ENCODE measurements at regions not wholly inside any gene's neighbourhood (a gene's known extent, or its start where the extent isn't known, plus 50 kb on each side); places are given as distances from the start of the nearest gene placed in this dataset.

- TF ChIP-seq, protein P1, sequence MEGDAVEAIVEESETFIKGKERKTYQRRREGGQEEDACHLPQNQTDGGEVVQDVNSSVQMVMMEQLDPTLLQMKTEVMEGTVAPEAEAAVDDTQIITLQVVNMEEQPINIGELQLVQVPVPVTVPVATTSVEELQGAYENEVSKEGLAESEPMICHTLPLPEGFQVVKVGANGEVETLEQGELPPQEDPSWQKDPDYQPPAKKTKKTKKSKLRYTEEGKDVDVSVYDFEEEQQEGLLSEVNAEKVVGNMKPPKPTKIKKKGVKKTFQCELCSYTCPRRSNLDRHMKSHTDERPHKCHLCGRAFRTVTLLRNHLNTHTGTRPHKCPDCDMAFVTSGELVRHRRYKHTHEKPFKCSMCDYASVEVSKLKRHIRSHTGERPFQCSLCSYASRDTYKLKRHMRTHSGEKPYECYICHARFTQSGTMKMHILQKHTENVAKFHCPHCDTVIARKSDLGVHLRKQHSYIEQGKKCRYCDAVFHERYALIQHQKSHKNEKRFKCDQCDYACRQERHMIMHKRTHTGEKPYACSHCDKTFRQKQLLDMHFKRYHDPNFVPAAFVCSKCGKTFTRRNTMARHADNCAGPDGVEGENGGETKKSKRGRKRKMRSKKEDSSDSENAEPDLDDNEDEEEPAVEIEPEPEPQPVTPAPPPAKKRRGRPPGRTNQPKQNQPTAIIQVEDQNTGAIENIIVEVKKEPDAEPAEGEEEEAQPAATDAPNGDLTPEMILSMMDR (IDR thresholded peaks at IDR 0.05; ENCODE audit: insufficient read depth, low read depth, low read length, missing control alignments) = no peak
Measured at GRCh38 chr6:47403801-47404200, 73.8 kb upstream of the CD2AP start.

DNA sequence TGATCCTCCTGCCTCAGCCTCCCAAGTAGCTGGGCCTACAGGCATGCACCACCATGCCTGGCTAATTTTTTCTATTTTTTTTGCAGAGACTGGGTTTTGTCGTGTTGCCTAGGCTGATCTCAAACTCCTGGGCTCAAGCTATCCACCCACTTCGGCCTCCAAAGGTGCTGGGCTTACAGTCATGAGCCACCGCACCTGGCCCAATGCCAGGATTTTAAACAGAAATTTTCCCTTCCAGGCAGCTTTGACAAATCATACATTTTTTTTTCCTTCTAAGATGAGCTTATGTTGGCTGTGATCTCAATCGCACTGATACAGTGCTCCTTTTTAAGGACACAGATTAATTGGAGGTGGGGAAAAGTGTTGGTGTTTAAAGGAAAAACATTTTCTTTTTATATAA is 73.2 kb upstream of the CD2AP start:
- DNase-seq (ENCODE audit: low read depth) = no peak
- no peak overlapping the region for H3K4me3 ChIP-seq (ENCODE audit: low read depth, low read length)
- TF ChIP-seq, protein P1 (IDR thresholded peaks at IDR 0.05; ENCODE audit: insufficient read depth, low read depth, low read length, missing control alignments) = no peak

More at GRCh38 chr6:47403801-47404200, 73.8 kb upstream of the CD2AP start:
- H3K4me3 ChIP-seq (ENCODE audit: low read depth, low read length) = no peak overlapping the region
- DNase-seq (ENCODE audit: low read depth) = no peak

- H3K4me3 ChIP-seq (ENCODE audit: low read depth, low read length) = no peak overlapping the region
- DNase-seq (ENCODE audit: low read depth) = no peak
- TF ChIP-seq, protein P1 (IDR thresholded peaks at IDR 0.05; ENCODE audit: insufficient read depth, low read depth, low read length, missing control alignments) = no peak
Measured at GRCh38 chr6:47405273-47405672, 72.3 kb upstream of the CD2AP start.

DNA sequence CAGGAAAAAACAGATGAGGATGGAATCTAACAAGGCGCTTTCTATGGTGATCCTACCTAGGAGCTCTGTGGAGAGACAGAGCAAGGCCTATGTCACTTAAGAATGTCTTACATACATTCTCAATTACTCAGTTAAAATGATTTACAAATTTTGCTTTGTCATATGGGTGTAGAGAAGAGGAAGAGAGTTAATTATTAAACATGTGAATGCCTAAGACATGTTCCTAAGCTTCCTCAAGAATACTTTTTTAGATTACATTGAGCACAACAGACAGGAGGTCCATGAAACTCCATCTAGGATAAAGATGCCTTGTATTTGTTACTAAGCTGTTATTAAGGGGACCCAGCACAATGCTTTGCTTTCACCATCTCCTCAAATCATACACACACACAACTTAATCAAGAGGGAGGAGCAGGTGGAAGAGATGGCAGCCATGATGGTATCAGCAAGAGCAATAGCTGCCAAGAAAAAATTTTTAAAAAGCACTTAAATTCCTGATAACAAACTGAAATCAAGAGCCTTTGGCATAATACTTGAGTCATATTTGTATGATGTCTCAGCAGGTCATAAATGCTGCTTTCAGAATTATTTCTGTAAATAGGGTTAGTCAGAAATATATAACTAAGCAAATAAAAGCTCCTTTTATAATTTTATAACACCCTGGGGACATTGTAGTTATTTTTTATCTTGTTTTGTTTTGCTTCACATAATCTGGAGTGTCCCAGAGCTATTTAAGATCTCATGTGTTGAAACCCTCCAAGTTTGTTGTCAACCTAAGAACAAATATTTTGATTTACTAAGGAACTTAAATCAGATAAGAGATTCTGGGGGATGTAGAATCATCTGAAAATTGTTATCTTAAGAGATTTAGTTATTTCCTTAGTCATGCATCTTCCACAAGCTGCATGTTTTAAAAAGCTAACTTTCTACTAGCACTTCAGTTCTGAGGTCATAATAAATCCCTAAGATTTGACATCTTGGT is 70.0 kb upstream of the CD2AP start:
- no peak overlapping the region for H3K4me3 ChIP-seq (ENCODE audit: low read depth, low read length)
- DNase-seq (ENCODE audit: low read depth) = no peak
- TF ChIP-seq, protein P1 (IDR thresholded peaks at IDR 0.05; ENCODE audit: insufficient read depth, low read depth, low read length, missing control alignments) = no peak

- TF ChIP-seq, protein P1 (IDR thresholded peaks at IDR 0.05; ENCODE audit: insufficient read depth, low read depth, low read length, missing control alignments) = peak; percentile 85
- DNase-seq (ENCODE audit: low read depth) = peak; percentile 74
- H3K4me3 ChIP-seq (ENCODE audit: low read depth, low read length) = peak overlapping the region; percentile 63
Measured at GRCh38 chr6:47413752-47414422, 63.7 kb upstream of the CD2AP start.

GRCh38 chr6:47414423-47415167 is 63.0 kb upstream of the CD2AP start:
- DNase-seq (ENCODE audit: low read depth) = peak; percentile 62
- TF ChIP-seq, protein P1 (IDR thresholded peaks at IDR 0.05; ENCODE audit: insufficient read depth, low read depth, low read length, missing control alignments) = no peak
- H3K4me3 ChIP-seq (ENCODE audit: low read depth, low read length) = peak overlapping the region; percentile 63
